Stomach (tissue), 8 donors: ENCODE measurements at regions not wholly inside any gene's neighbourhood (a gene's known extent, or its start where the extent isn't known, plus 50 kb on each side); places are given as distances from the start of the nearest gene placed in this dataset.

Source experiments
- DNase-seq, 2 donors: peaks; one replicate each; pipeline versions ENCODE4 v3.0.0 to v3.0.0-alpha.2; 2013 to 2019
- H3K27ac ChIP-seq, 5 donors: fragments of 200-600 bp in 4 of 5; sonication (generic) in 4 of 5; one replicate each; pipeline ENCODE4 v1.5.1; 2013 to 2019; ENCODE audit warnings: mild to moderate bottlenecking in 1 of 5, moderate library complexity in 1 of 5
- H3K27me3 ChIP-seq, 3 donors: fragments of 200-600 bp; sonication (generic); one replicate each; pipeline ENCODE4 v1.5.1; 2017 to 2019; ENCODE audit warnings: mixed run types in 1 of 3
- H3K36me3 ChIP-seq, 4 donors: fragments of 200-600 bp; sonication (generic); 1 replicate in 3 of 4; 2 replicates in 1 of 4; pipeline ENCODE4 v1.5.1; 2016 to 2019
- H3K4me1 ChIP-seq, 4 donors: fragments of 200-600 bp; sonication (generic); one replicate each; pipeline ENCODE4 v1.5.1; 2016 to 2019
- H3K4me3 ChIP-seq, 4 donors: fragments of 200-600 bp; sonication (generic) in 3 of 4; one replicate each; pipeline ENCODE4 v1.5.1; 2016 to 2019; ENCODE audit warnings: mild to moderate bottlenecking in 1 of 4
- H3K9me3 ChIP-seq, 4 donors: fragments of 200-600 bp; sonication (generic); one replicate each; pipeline ENCODE4 v1.5.1; 2016 to 2019
- EP300 ChIP-seq: sonication (generic); formaldehyde crosslinking; IDR thresholded peaks from one replicate; pipeline ENCODE4 v1.6.1; 2017; ENCODE audit warnings: antibody characterized with exemption
- POLR2A ChIP-seq, 4 donors: fragments of 450-650 bp; IDR thresholded peaks; one replicate each; pipeline ENCODE4 v1.6.1; 2016; ENCODE audit warnings: antibody characterized with exemption in 4 of 4, control low read depth in 2 of 4, mild to moderate bottlenecking in 1 of 4, moderate library complexity in 1 of 4
- POLR2AphosphoS5 ChIP-seq, 3 donors: sonication (generic); formaldehyde crosslinking; IDR thresholded peaks; one replicate each; pipeline ENCODE4 v1.6.1; 2016; ENCODE audit warnings: antibody characterized with exemption in 3 of 3
- WGBS, 5 donors: extraction: QIAGEN DNeasy Blood & Tissue Kit in 3 of 5; methylation state at CpG; one replicate each; pipeline versions ENCODE4 v1.1.5 to v1.1.7; 2013 to 2018; 5-methylcytosine and 5-hydroxymethylcytosine counted together
- intact Hi-C: fragments of 100-400 bp; cut with DNase I; formaldehyde crosslinking; loops from one replicate; pipeline ENCODE4 v1.15.1; 2023; ENCODE audit warnings: low total_unique reads
- TF ChIP-seq, protein P1 (sequence below), 7 experiments: fragments of 450-650 bp in 4 of 7; fragments of 200-600 bp in 3 of 7; sonication (generic) in 3 of 7; IDR thresholded peaks; one replicate each; pipeline ENCODE4 v1.5.1; 2016 to 2019; ENCODE audit warnings: antibody characterized with exemption in 7 of 7, control low read depth in 2 of 7, mild to moderate bottlenecking in 1 of 7
- donor health status: healthy with polysubstance abuse.
- donor health status: Bipolar disorder and iron deficiency.
- donor health status: healthy.

GRCh38 chr12:93273834-93274564, 103.7 kb upstream of the NUDT4 start:
- Histone ChIP-seq H3K27ac (no peak overlapping the region), H3K36me3 (no peaks in the 10 kb centered on the region), H3K9me3 (no peaks in the 10 kb centered on the region), H3K4me3 (no peak overlapping the region), H3K4me1 (no peaks in the 10 kb centered on the region), H3K27me3 (no peaks in the 10 kb centered on the region)
- TF ChIP-seq POLR2A (IDR thresholded peaks at IDR 0.05) = no peak
- no peak for TF ChIP-seq EP300
- no peak for TF ChIP-seq POLR2AphosphoS5 (IDR thresholded peaks at IDR 0.05)
- TF ChIP-seq, protein P1, sequence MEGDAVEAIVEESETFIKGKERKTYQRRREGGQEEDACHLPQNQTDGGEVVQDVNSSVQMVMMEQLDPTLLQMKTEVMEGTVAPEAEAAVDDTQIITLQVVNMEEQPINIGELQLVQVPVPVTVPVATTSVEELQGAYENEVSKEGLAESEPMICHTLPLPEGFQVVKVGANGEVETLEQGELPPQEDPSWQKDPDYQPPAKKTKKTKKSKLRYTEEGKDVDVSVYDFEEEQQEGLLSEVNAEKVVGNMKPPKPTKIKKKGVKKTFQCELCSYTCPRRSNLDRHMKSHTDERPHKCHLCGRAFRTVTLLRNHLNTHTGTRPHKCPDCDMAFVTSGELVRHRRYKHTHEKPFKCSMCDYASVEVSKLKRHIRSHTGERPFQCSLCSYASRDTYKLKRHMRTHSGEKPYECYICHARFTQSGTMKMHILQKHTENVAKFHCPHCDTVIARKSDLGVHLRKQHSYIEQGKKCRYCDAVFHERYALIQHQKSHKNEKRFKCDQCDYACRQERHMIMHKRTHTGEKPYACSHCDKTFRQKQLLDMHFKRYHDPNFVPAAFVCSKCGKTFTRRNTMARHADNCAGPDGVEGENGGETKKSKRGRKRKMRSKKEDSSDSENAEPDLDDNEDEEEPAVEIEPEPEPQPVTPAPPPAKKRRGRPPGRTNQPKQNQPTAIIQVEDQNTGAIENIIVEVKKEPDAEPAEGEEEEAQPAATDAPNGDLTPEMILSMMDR (IDR thresholded peaks at IDR 0.05) = no peak
- DNase-seq = peak in 1 of 2 donors; percentile 12
- intact Hi-C loops = no loop called here
- WGBS, 5 donors = 40 to 65% (median 49%) methylated on average over 8 of the region's 8 CpGs

- H3K27me3 ChIP-seq = no peaks in the 10 kb centered on the region
- H3K9me3 ChIP-seq = no peaks in the 10 kb centered on the region
- 91 to 97% (median 96%) methylated on average over 9 of the region's 9 CpGs for WGBS, 5 donors
- intact Hi-C loops = no loop called here
- no peak for TF ChIP-seq EP300
- TF ChIP-seq, protein P1 (IDR thresholded peaks at IDR 0.05) = no peak
- TF ChIP-seq POLR2AphosphoS5 (IDR thresholded peaks at IDR 0.05) = no peak
- TF ChIP-seq POLR2A (IDR thresholded peaks at IDR 0.05) = no peak
- no peak for DNase-seq
- no peak overlapping the region for H3K4me3 ChIP-seq
- no peak overlapping the region for H3K27ac ChIP-seq
- no peaks in the 10 kb centered on the region for H3K4me1 ChIP-seq
- H3K36me3 ChIP-seq = no peaks in the 10 kb centered on the region
Observed at GRCh38 chr12:93274937-93275336, 102.8 kb upstream of the NUDT4 start.

GRCh38 chr12:93275589-93275988, 102.1 kb upstream of the NUDT4 start:
- WGBS, 5 donors = 92 to 99% (median 98%) methylated on average over 7 of the region's 7 CpGs
- H3K27me3 ChIP-seq = no peaks in the 10 kb centered on the region
- no peaks in the 10 kb centered on the region for H3K9me3 ChIP-seq
- TF ChIP-seq POLR2AphosphoS5 (IDR thresholded peaks at IDR 0.05) (no peak), EP300 (no peak), POLR2A (IDR thresholded peaks at IDR 0.05) (no peak)
- TF ChIP-seq, protein P1 (IDR thresholded peaks at IDR 0.05) = no peak
- DNase-seq = no peak
- no peak overlapping the region for H3K27ac ChIP-seq
- no peak overlapping the region for H3K4me3 ChIP-seq
- no peaks in the 10 kb centered on the region for H3K36me3 ChIP-seq
- H3K4me1 ChIP-seq = no peaks in the 10 kb centered on the region
- intact Hi-C loops = no loop called here

DNA sequence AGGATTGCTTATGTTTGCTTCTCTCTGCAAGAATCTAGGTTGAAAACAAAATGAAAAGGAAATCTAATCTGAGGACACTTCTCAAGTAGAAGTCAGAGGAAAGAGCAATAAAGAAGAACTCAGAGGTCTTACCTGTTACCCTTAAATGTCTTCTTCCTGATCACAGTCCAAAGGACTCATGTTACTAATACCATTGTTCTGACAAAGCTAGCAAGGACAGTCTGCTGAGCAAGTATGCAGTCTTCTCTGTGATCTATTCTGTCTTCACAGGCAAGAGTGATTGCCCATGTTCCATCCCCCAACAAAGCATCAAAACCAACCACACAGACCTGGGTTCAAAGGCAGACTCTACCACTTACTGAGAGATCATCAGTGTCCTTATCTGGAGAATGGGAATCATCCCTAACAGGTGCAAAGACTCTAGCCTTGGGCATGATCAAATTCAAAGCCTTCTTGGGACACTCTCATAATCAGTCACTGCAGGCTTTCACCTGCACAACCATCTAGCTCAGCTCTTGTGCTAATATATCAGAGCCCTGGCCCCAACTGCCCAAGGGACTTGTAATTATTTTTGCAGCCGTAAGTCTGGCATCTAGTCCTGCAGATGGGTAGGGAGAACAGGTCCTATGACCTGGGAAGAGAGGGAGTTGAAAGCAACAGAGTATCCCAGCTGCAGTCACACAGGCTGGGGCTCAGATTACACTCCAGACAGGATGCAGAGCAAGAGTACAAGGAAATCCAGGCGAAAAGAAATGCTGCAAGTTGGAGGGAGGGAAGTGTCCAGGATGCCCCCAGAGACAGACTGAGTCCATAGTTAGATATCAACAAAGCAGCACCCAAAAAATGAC, 97.9 kb upstream of the NUDT4 start:
- Histone ChIP-seq H3K36me3 (no peaks in the 10 kb centered on the region), H3K27me3 (no peaks in the 10 kb centered on the region), H3K9me3 (no peaks in the 10 kb centered on the region), H3K4me3 (no peak overlapping the region), H3K4me1 (no peaks in the 10 kb centered on the region), H3K27ac (no peak overlapping the region)
- TF ChIP-seq POLR2A (IDR thresholded peaks at IDR 0.05) (no peak), EP300 (no peak), POLR2AphosphoS5 (IDR thresholded peaks at IDR 0.05) (no peak)
- TF ChIP-seq, protein P1 (IDR thresholded peaks at IDR 0.05) = no peak
- intact Hi-C loops = no loop called here
- no peak for DNase-seq
- WGBS, 5 donors = 55 to 78% (median 65%) methylated on average over 2 of the region's 2 CpGs
